ENCODE measurements at regions not wholly inside any gene's neighbourhood (a gene's known extent, or its start where the extent isn't known, plus 50 kb on each side); places are given as distances from the start of the nearest gene placed in this dataset.

- DNase-seq (ENCODE audit: low read depth in 6 of 9, low spot score in 9 of 9) = no peak
- WGBS = 86% methylated on average over 4 of the region's 4 CpGs
Observed at GRCh38 chr1:30472009-30472408, 251.4 kb downstream of the MATN1 start.

GRCh38 chr1:30471307-30471706 is 252.1 kb downstream of the MATN1 start:
- no peaks in the 10 kb centered on the region for H3K27me3 ChIP-seq (ENCODE audit: control insufficient read depth in 2 of 2, insufficient read depth in 1 of 2, low read length in 1 of 2)
- H3K4me3 ChIP-seq (ENCODE audit: low read length in 2 of 2) = no peak overlapping the region
- WGBS = 96% methylated on average over 2 of the region's 2 CpGs
- H3K9me3 ChIP-seq (ENCODE audit: control insufficient read depth in 2 of 2, insufficient read depth in 1 of 2, low read length in 1 of 2) = no peaks in the 10 kb centered on the region
- H3K4me1 ChIP-seq (ENCODE audit: control insufficient read depth in 2 of 2, insufficient read depth in 2 of 2, low read length in 2 of 2) = no peaks in the 10 kb centered on the region
- no peak for DNase-seq (ENCODE audit: low read depth in 6 of 9, low spot score in 9 of 9)
- H3K36me3 ChIP-seq (ENCODE audit: control insufficient read depth in 2 of 2, insufficient read depth in 2 of 2, low read length in 1 of 2) = no peaks in the 10 kb centered on the region
- no peak overlapping the region for H3K27ac ChIP-seq (ENCODE audit: low read depth in 1 of 2, low read length in 1 of 2)

More at GRCh38 chr1:30472009-30472408, 251.4 kb downstream of the MATN1 start:
- Histone ChIP-seq H3K4me1 (ENCODE audit: control insufficient read depth in 2 of 2, insufficient read depth in 2 of 2, low read length in 2 of 2) (no peaks in the 10 kb centered on the region), H3K36me3 (ENCODE audit: control insufficient read depth in 2 of 2, insufficient read depth in 2 of 2, low read length in 1 of 2) (no peaks in the 10 kb centered on the region), H3K27me3 (ENCODE audit: control insufficient read depth in 2 of 2, insufficient read depth in 1 of 2, low read length in 1 of 2) (no peaks in the 10 kb centered on the region), H3K9me3 (ENCODE audit: control insufficient read depth in 2 of 2, insufficient read depth in 1 of 2, low read length in 1 of 2) (no peaks in the 10 kb centered on the region), H3K4me3 (ENCODE audit: low read length in 2 of 2) (no peak overlapping the region), H3K27ac (ENCODE audit: low read depth in 1 of 2, low read length in 1 of 2) (no peak overlapping the region)

GRCh38 chr1:30469426-30469825 is 254.0 kb downstream of the MATN1 start:
- 81% methylated on average over 5 of the region's 5 CpGs for WGBS
- Histone ChIP-seq H3K27me3 (ENCODE audit: control insufficient read depth in 2 of 2, insufficient read depth in 1 of 2, low read length in 1 of 2) (no peaks in the 10 kb centered on the region), H3K36me3 (ENCODE audit: control insufficient read depth in 2 of 2, insufficient read depth in 2 of 2, low read length in 1 of 2) (no peaks in the 10 kb centered on the region), H3K9me3 (ENCODE audit: control insufficient read depth in 2 of 2, insufficient read depth in 1 of 2, low read length in 1 of 2) (no peaks in the 10 kb centered on the region), H3K27ac (ENCODE audit: low read depth in 1 of 2, low read length in 1 of 2) (no peak overlapping the region), H3K4me3 (ENCODE audit: low read length in 2 of 2) (no peak overlapping the region), H3K4me1 (ENCODE audit: control insufficient read depth in 2 of 2, insufficient read depth in 2 of 2, low read length in 2 of 2) (no peaks in the 10 kb centered on the region)
- no peak for DNase-seq (ENCODE audit: low read depth in 6 of 9, low spot score in 9 of 9)

- Histone ChIP-seq H3K4me3 (ENCODE audit: low read length in 2 of 2) (no peak overlapping the region), H3K36me3 (ENCODE audit: control insufficient read depth in 2 of 2, insufficient read depth in 2 of 2, low read length in 1 of 2) (no peaks in the 10 kb centered on the region), H3K4me1 (ENCODE audit: control insufficient read depth in 2 of 2, insufficient read depth in 2 of 2, low read length in 2 of 2) (no peaks in the 10 kb centered on the region), H3K27me3 (ENCODE audit: control insufficient read depth in 2 of 2, insufficient read depth in 1 of 2, low read length in 1 of 2) (no peaks in the 10 kb centered on the region), H3K27ac (ENCODE audit: low read depth in 1 of 2, low read length in 1 of 2) (no peak overlapping the region), H3K9me3 (ENCODE audit: control insufficient read depth in 2 of 2, insufficient read depth in 1 of 2, low read length in 1 of 2) (peaks cover 0 to 2% of the 10 kb centered on the region in 2 donors)
- no peak for DNase-seq (ENCODE audit: low read depth in 6 of 9, low spot score in 9 of 9)
- 91% methylated on average over 10 of the region's 10 CpGs for WGBS
Observed at GRCh38 chr1:30467101-30467500, 256.3 kb downstream of the MATN1 start.

GRCh38 chr1:30466610-30467009 is 256.8 kb downstream of the MATN1 start:
- 83% methylated on average over 3 of the region's 3 CpGs for WGBS
- no peak for DNase-seq (ENCODE audit: low read depth in 6 of 9, low spot score in 9 of 9)
- Histone ChIP-seq H3K4me1 (ENCODE audit: control insufficient read depth in 2 of 2, insufficient read depth in 2 of 2, low read length in 2 of 2) (no peaks in the 10 kb centered on the region), H3K4me3 (ENCODE audit: low read length in 2 of 2) (no peak overlapping the region), H3K9me3 (ENCODE audit: control insufficient read depth in 2 of 2, insufficient read depth in 1 of 2, low read length in 1 of 2) (peaks cover 0 to 2% of the 10 kb centered on the region in 2 donors), H3K27ac (ENCODE audit: low read depth in 1 of 2, low read length in 1 of 2) (no peak overlapping the region), H3K36me3 (ENCODE audit: control insufficient read depth in 2 of 2, insufficient read depth in 2 of 2, low read length in 1 of 2) (no peaks in the 10 kb centered on the region), H3K27me3 (ENCODE audit: control insufficient read depth in 2 of 2, insufficient read depth in 1 of 2, low read length in 1 of 2) (no peaks in the 10 kb centered on the region)

GRCh38 chr1:30466026-30466425 is 257.4 kb downstream of the MATN1 start:
- Histone ChIP-seq H3K4me3 (ENCODE audit: low read length in 2 of 2) (no peak overlapping the region), H3K36me3 (ENCODE audit: control insufficient read depth in 2 of 2, insufficient read depth in 2 of 2, low read length in 1 of 2) (no peaks in the 10 kb centered on the region), H3K27me3 (ENCODE audit: control insufficient read depth in 2 of 2, insufficient read depth in 1 of 2, low read length in 1 of 2) (no peaks in the 10 kb centered on the region), H3K4me1 (ENCODE audit: control insufficient read depth in 2 of 2, insufficient read depth in 2 of 2, low read length in 2 of 2) (no peaks in the 10 kb centered on the region), H3K27ac (ENCODE audit: low read depth in 1 of 2, low read length in 1 of 2) (no peak overlapping the region), H3K9me3 (ENCODE audit: control insufficient read depth in 2 of 2, insufficient read depth in 1 of 2, low read length in 1 of 2) (peaks cover 0 to 2% of the 10 kb centered on the region in 2 donors)
- DNase-seq (ENCODE audit: low read depth in 6 of 9, low spot score in 9 of 9) = no peak
- 72% methylated on average over 4 of the region's 4 CpGs for WGBS

- Histone ChIP-seq H3K9me3 (ENCODE audit: control insufficient read depth in 2 of 2, insufficient read depth in 1 of 2, low read length in 1 of 2) (peaks cover 0 to 2% of the 10 kb centered on the region in 2 donors), H3K4me1 (ENCODE audit: control insufficient read depth in 2 of 2, insufficient read depth in 2 of 2, low read length in 2 of 2) (no peaks in the 10 kb centered on the region), H3K4me3 (ENCODE audit: low read length in 2 of 2) (no peak overlapping the region), H3K36me3 (ENCODE audit: control insufficient read depth in 2 of 2, insufficient read depth in 2 of 2, low read length in 1 of 2) (no peaks in the 10 kb centered on the region), H3K27ac (ENCODE audit: low read depth in 1 of 2, low read length in 1 of 2) (no peak overlapping the region), H3K27me3 (ENCODE audit: control insufficient read depth in 2 of 2, insufficient read depth in 1 of 2, low read length in 1 of 2) (no peaks in the 10 kb centered on the region)
- 91% methylated on average over 2 of the region's 2 CpGs for WGBS
- no peak for DNase-seq (ENCODE audit: low read depth in 6 of 9, low spot score in 9 of 9)
Observed at GRCh38 chr1:30465096-30465495, 258.3 kb downstream of the MATN1 start.

GRCh38 chr1:30464187-30464617 is 259.2 kb downstream of the MATN1 start:
- no peak overlapping the region for H3K4me3 ChIP-seq (ENCODE audit: low read length in 2 of 2)
- 98% methylated on average over 1 of the region's 1 CpG for WGBS
- no peak overlapping the region for H3K27ac ChIP-seq (ENCODE audit: low read depth in 1 of 2, low read length in 1 of 2)
- no peaks in the 10 kb centered on the region for H3K4me1 ChIP-seq (ENCODE audit: control insufficient read depth in 2 of 2, insufficient read depth in 2 of 2, low read length in 2 of 2)
- peaks cover 0 to 2% of the 10 kb centered on the region in 2 donors for H3K9me3 ChIP-seq (ENCODE audit: control insufficient read depth in 2 of 2, insufficient read depth in 1 of 2, low read length in 1 of 2)
- no peaks in the 10 kb centered on the region for H3K36me3 ChIP-seq (ENCODE audit: control insufficient read depth in 2 of 2, insufficient read depth in 2 of 2, low read length in 1 of 2)
- DNase-seq (ENCODE audit: low read depth in 6 of 9, low spot score in 9 of 9) = no peak
- H3K27me3 ChIP-seq (ENCODE audit: control insufficient read depth in 2 of 2, insufficient read depth in 1 of 2, low read length in 1 of 2) = no peaks in the 10 kb centered on the region

- DNase-seq (ENCODE audit: low read depth in 6 of 9, low spot score in 9 of 9) = no peak
- no peaks in the 10 kb centered on the region for H3K27me3 ChIP-seq (ENCODE audit: control insufficient read depth in 2 of 2, insufficient read depth in 1 of 2, low read length in 1 of 2)
- no peaks in the 10 kb centered on the region for H3K36me3 ChIP-seq (ENCODE audit: control insufficient read depth in 2 of 2, insufficient read depth in 2 of 2, low read length in 1 of 2)
- peaks cover 0 to 2% of the 10 kb centered on the region in 2 donors for H3K9me3 ChIP-seq (ENCODE audit: control insufficient read depth in 2 of 2, insufficient read depth in 1 of 2, low read length in 1 of 2)
- no peaks in the 10 kb centered on the region for H3K4me1 ChIP-seq (ENCODE audit: control insufficient read depth in 2 of 2, insufficient read depth in 2 of 2, low read length in 2 of 2)
- H3K27ac ChIP-seq (ENCODE audit: low read depth in 1 of 2, low read length in 1 of 2) = no peak overlapping the region
- WGBS = 79% methylated on average over 10 of the region's 10 CpGs
- no peak overlapping the region for H3K4me3 ChIP-seq (ENCODE audit: low read length in 2 of 2)
Observed at GRCh38 chr1:30462826-30463425, 260.5 kb downstream of the MATN1 start.
